Islet precursor cell (in vitro differentiated cells): ENCODE measurements at regions not wholly inside any gene's neighbourhood (a gene's known extent, or its start where the extent isn't known, plus 50 kb on each side); places are given as distances from the start of the nearest gene placed in this dataset.

ENCODE experiments used
- DNase-seq: peaks from one replicate; pipeline ENCODE4 v3.0.0-alpha.2; 2018

GRCh38 chr3:56983427-56983826, 77.0 kb upstream of the SPATA12 start:
- DNase-seq = no peak

DNA sequence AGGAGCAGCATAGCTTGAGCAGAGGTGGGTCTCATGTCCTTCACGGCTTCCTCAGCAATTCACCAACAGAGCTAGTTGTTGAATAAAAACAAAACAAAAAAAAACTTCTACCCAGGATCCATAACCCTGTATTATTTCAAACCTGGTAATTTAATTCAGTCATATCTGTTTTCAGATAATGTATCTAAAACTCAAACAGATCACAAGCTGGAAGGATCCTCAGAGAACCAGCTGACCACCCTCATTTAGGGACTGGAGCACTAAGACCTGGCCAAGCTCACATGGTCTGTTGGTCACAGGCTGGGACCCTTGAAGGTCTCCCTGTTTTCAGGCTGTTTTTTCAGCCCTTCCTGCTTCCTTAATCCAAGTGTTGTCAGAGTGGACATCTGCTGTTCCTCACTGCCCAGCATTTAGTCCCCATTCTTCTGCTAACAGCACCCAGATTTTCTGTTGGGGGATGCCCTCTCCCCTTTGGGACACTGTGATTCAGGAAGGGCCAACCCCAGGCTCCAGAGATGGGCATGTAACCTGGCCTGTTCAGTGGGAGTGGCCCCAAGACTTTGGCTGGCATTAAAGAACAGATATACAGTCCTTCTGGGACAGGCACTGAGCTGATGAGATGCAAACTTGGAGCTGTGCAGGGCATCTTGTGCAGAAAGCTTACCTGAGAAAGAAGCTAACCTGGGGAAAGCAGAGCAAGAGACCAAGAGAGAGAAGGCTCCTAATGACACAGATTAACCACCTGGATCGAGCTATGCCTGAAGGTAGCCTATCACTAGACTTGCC, 78.8 kb upstream of the SPATA12 start:
- DNase-seq = no peak

- DNase-seq = peak; percentile 95
These were observed 79.6 kb upstream of the SPATA12 start for GRCh38 chr3:56980798-56981390.

DNA sequence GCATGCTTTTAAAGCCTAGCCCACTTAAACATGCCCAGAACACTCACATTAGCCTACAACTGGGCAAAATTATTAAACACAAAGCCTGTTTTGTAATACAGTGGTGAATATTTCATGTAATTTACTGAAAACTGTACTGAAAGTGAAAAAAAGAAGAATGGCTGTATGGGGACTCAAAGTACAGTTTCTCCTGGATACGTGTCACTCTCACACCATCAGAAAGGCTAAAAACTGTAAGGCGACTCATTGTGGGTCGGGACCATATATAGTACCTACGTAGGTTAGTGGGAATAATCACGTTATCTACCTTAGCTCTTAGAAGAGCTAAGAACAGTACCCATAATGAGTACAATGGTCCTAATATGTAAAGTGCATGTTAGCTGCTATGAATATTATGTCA, 80.2 kb upstream of the SPATA12 start:
- no peak for DNase-seq

DNA sequence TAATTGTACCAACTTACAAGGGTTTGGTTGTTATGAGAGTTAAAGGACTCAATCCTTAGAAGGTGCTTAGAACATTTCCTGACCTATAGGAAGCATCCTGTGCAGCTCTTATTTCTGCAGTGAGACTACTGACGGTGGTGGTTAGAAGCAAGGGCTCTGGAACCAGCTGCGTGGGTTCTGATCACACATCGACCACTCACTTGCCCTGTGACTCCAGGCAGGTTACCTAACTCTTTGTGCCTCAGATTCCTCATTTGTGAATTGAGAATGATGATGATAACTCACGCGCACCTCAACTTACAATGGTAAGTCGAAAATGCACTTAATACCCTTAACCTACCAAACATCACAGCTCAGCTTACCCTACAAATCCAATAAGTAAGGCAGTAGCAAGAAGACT, 80.7 kb upstream of the SPATA12 start:
- DNase-seq = no peak

DNA sequence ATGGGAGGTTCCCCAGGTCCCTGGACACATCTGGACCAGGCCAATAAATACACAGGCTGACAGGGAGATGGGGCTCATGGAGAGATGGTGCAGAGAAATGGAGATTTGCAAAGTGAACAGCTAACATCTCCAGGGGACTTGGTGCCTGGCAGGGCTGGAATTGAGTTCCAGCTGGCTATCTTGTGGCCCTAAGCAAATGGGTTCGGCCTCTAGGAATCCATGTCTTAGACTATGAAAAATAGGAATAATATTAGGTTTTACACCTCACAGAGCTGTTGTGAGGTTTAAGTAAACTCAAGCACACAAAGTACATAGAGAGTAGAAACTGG, 82.9 kb upstream of the SPATA12 start:
- DNase-seq = no peak

DNA sequence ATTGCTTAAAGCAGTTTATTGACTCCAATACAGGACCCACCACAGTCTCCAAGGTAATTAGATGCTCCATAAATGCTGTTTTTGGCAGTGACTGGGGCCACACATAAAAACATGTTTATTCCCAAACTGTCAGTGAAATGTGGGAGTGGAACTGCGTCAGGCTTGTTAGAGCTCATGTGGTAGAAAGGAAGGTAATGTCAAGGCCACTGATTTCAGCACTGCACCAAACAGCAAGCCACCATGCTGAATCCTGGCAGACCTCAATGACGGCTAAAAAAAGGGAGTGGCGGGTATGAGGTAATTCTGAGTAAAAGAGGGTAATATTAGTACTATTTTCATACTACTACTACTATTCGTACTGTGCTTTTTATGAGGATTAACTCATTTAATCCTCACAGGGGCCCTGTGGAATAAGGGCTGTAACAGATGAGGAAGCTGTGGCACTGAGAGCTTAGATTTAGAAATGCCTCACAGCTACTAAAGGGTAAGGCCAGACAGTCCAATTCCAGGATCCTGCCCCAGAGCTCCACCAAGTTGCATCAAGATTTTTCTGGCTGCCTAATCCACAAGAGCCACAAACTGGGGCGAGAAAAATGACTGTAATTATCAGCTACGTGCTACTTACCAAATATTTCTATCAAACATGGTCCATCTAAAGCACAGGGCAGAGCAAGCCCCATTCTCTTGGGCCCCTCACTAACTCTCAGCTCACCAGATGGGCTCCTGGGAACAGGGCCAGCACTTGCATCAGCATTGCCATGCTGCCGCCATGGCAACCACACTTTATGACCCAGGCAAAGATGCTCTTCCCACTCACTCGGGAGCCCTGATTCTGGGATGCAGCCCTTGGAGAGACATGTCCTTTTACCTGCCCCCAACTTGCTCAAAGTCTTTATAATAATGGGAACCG, 83.6 kb upstream of the SPATA12 start:
- peak; percentile 55 for DNase-seq

- DNase-seq = no peak
These were observed 84.9 kb upstream of the SPATA12 start for GRCh38 chr3:56975567-56975966.

GRCh38 chr3:56974247-56974930, 86.1 kb upstream of the SPATA12 start:
- no peak for DNase-seq

- DNase-seq = no peak
These were observed 88.6 kb upstream of the SPATA12 start for GRCh38 chr3:56971816-56972215.

- no peak for DNase-seq
These were observed 89.2 kb upstream of the SPATA12 start for GRCh38 chr3:56971261-56971660.

- DNase-seq = peak; percentile 50
These were observed 90.0 kb upstream of the SPATA12 start for GRCh38 chr3:56970461-56970879.

DNA sequence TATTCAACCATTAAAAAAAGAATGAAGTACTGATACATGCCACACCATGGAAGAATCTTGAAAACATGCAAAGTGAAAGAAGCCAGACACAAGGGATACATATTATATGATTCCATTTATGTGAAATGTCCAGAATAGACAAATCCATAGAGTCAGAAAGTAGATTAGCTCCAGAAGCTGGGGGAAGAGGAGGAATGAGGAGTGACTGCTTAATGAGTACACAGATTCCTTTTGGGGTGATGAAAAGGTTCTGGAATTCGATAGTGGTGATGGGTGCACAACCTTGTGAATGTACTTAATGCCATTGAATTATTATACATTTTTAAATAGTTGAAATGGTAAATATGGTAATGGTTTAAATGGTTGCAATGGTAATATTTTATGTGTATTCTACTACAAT, 90.6 kb upstream of the SPATA12 start:
- DNase-seq = no peak

- no peak for DNase-seq
These were observed 94.0 kb upstream of the SPATA12 start for GRCh38 chr3:56966509-56966908.

GRCh38 chr3:56966104-56966503, 94.4 kb upstream of the SPATA12 start:
- no peak for DNase-seq

DNA sequence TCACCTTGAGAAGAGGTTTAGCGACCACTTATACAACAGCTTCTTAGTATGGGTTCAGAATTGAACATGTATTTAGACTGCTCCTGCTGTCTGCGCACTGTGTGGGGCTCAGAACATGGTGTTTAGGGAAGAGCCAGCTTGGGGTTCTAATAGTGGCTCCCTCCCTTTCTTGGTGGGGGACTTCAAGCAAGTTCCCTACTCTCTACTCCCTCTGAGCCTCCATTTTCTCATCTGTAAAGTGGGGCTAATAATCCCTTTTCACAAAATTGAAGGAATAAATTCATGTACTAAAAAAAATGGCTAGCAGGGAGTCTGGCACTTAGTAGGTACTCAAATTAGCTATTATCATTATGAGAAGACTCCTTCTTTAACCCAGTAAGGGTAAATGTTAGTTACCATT, 97.5 kb upstream of the SPATA12 start:
- DNase-seq = no peak

DNA sequence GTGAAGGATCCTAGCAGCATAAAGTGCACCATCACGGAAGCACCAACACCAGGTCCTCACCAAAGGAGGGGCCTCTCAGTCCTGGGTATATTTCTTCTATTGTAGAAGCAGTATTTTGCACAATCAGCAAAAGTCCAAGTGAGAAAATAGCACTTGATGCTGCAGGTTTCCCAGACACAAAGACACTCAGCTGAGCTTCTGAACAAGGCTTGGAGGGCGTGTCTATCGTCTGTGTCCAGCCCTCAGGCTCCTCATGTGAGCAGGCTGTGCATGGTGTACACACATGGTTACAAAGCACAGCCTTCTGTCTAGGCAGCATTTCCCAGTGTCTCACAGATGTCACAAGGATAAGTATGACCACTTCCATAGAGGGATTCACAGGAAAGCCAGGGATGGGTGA, 98.3 kb upstream of the SPATA12 start:
- peak; percentile 60 for DNase-seq

- no peak for DNase-seq
These were observed 100.1 kb upstream of the SPATA12 start for GRCh38 chr3:56960234-56960917.

DNA sequence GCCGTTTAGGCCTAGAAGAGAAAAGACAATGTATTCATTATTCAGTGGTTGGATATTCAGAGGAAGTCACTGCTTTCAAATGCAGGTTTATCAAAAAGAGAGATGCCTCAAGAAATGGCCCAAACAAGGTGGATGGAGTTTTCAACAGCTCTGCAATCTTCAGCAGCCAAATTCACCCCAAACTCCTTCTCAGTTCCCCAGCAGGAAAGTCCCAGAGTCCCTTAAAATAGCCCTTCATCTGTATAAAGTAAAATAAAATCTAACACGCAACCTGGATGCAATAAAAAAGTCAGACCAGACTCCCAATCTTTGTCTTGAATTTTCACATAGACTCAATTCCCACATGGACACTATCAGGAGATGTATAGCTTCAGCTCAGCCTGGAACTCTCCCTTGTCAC, 101.6 kb upstream of the SPATA12 start:
- no peak for DNase-seq

DNA sequence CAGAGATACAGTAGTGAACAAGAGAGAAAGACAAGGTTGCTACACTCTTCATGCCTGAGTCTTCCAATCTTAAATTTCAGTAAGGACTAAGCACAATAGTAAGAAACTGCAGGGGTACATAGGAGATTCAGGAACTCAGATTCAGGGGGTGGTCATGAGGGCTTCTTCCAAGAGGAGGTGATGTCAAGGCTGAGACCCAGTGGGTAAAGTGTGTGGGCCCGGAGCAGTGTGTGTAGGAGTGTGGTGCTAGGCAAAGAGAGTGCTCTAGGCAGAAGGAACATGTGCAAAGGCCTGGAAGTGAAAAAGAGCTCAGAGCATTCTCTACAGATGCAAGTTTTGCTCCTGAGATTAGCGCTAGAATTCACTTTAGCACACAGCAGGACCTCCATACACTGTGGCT, 102.9 kb upstream of the SPATA12 start:
- no peak for DNase-seq

GRCh38 chr3:56956906-56957305, 103.6 kb upstream of the SPATA12 start:
- DNase-seq = no peak

DNA sequence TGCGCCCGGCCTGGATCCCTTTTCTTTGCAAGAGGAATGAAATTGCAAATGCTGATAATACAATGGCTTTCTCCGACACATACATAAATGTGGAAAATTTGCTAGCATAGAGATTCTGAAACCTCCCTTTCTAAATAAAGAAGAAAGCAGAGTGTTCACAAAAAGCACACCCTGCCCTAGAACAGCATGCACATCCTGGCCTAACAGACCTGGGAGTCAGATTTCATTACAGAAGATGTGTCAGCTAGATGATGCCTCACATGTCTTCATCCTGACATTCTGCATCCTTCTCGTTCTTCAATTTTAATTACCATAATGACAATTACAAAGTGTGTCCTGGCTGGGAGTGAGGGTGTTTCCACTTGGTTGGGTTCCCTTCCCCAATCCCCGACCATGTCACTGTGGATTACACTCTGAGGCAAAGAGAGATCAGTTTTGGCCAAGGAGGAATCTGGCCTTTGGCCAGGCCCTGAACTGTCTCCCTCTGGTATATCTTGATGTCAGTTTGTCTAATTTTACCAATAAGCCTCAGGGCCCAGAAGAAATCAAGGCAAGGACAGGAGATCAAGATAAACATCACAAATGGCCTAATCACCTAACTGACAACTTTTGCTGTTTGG, 104.9 kb upstream of the SPATA12 start:
- no peak for DNase-seq
